Lower leg skin (tissue), 4 donors: ENCODE measurements at regions not wholly inside any gene's neighbourhood (a gene's known extent, or its start where the extent isn't known, plus 50 kb on each side); places are given as distances from the start of the nearest gene placed in this dataset.

Source experiments
- DNase-seq, 2 donors: peaks; one replicate each; pipeline ENCODE4 v3.0.0-alpha.2; 2019; ENCODE audit warnings: low spot score in 2 of 2
- H3K4me3 ChIP-seq: fragments of 200-600 bp; sonication (generic); 2 replicates; pipeline ENCODE4 v1.5.1; 2017; ENCODE audit warnings: mild to moderate bottlenecking, low read depth; ENCODE audit not compliant: poor library complexity, severe bottlenecking
- POLR2A ChIP-seq, 2 donors: fragments of 450-650 bp; IDR thresholded peaks; one replicate each; pipeline ENCODE4 v1.6.1; 2016 to 2017; ENCODE audit warnings: antibody characterized with exemption in 2 of 2, mild to moderate bottlenecking in 1 of 2, moderate library complexity in 1 of 2
- WGBS, 2 donors: methylation state at CpG; one replicate each; pipeline ENCODE4 v1.1.5; 2018; 5-methylcytosine and 5-hydroxymethylcytosine counted together
- intact Hi-C: fragments of 100-400 bp; cut with DNase I; formaldehyde crosslinking; loops from one replicate; pipeline ENCODE4 v1.15.0; 2023; ENCODE audit warnings: low total_unique reads
- TF ChIP-seq, protein P1 (sequence below), 3 donors: fragments of 450-650 bp; IDR thresholded peaks; one replicate each; pipeline ENCODE4 v1.5.1; 2016; ENCODE audit warnings: antibody characterized with exemption in 3 of 3, mild to moderate bottlenecking in 3 of 3, moderate library complexity in 2 of 3

DNA sequence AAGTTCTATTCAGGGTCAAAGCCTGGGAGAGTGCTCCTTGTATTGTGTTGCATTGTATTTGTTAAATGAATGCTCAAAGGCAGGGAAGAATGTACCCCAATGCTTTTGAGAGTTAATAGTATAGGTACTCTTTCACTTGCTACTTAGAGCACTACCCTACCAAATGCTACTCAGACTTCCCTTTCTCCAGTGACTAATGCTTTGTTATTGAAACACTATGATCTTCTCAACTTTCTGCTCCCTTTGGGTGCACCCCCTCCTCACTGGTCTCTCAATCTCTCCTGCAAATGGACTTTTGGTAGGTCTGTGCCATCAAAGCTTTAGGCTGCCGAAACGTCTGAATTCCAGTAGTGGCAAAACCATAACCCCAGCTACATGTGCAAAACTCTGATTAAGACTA is 177.7 kb upstream of the AHR start:
- H3K4me3 ChIP-seq = no peak overlapping the region
- intact Hi-C loops = no loop called here
- no peak for DNase-seq
- 97 to 98% methylated on average over 2 of the region's 2 CpGs for WGBS, 2 donors
- TF ChIP-seq, protein P1, sequence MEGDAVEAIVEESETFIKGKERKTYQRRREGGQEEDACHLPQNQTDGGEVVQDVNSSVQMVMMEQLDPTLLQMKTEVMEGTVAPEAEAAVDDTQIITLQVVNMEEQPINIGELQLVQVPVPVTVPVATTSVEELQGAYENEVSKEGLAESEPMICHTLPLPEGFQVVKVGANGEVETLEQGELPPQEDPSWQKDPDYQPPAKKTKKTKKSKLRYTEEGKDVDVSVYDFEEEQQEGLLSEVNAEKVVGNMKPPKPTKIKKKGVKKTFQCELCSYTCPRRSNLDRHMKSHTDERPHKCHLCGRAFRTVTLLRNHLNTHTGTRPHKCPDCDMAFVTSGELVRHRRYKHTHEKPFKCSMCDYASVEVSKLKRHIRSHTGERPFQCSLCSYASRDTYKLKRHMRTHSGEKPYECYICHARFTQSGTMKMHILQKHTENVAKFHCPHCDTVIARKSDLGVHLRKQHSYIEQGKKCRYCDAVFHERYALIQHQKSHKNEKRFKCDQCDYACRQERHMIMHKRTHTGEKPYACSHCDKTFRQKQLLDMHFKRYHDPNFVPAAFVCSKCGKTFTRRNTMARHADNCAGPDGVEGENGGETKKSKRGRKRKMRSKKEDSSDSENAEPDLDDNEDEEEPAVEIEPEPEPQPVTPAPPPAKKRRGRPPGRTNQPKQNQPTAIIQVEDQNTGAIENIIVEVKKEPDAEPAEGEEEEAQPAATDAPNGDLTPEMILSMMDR (IDR thresholded peaks at IDR 0.05) = no peak
- no peak for TF ChIP-seq POLR2A (IDR thresholded peaks at IDR 0.05)

DNA sequence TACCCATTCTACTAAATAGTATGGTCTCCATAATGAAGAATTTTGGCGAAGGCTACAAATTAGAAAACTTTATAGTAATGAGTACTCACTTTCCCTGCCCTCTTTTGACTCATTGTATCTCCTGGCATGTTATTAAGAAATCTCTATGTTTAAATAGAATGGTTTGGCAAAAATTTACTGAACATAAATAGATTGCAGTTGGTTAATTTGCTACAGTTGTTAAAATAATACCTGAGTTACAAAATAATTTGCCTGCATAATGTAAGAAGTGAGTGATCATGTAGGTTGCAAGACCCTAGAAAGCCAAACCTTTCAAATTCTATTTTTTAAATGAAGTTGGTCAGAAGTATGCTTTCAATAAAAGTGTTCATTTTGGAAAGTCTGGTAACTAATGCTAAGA is 176.8 kb upstream of the AHR start:
- intact Hi-C loops = loop anchor here (1.0 kb wide), 1 partner anchor 41 kb away; no protein-coding TSS in a partner anchor
- no peak for TF ChIP-seq POLR2A (IDR thresholded peaks at IDR 0.05)
- TF ChIP-seq, protein P1 (IDR thresholded peaks at IDR 0.05) = no peak
- DNase-seq = no peak
- 93 to 100% methylated on average over 1 of the region's 1 CpG for WGBS, 2 donors
- H3K4me3 ChIP-seq = no peak overlapping the region

DNA sequence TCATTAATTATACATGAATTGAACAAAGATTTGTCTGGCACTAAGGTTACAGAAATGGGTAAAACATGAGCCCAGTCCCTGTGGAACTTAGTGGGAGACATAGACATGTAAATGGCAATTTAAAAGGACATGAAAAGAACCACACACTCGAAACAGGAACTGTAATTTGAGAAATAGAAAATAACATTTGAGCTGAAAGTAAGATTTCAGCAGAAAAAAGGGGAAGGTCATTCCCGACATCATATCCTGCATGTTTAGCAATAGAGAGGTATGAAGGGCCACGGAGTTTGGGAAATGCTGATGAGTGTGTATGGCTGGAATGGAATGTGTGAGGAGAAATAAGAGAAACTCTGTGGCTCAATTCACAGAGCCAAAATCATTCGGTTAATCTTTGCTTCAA is 175.4 kb upstream of the AHR start:
- TF ChIP-seq POLR2A (IDR thresholded peaks at IDR 0.05) = no peak
- TF ChIP-seq, protein P1 (IDR thresholded peaks at IDR 0.05) = no peak

DNA sequence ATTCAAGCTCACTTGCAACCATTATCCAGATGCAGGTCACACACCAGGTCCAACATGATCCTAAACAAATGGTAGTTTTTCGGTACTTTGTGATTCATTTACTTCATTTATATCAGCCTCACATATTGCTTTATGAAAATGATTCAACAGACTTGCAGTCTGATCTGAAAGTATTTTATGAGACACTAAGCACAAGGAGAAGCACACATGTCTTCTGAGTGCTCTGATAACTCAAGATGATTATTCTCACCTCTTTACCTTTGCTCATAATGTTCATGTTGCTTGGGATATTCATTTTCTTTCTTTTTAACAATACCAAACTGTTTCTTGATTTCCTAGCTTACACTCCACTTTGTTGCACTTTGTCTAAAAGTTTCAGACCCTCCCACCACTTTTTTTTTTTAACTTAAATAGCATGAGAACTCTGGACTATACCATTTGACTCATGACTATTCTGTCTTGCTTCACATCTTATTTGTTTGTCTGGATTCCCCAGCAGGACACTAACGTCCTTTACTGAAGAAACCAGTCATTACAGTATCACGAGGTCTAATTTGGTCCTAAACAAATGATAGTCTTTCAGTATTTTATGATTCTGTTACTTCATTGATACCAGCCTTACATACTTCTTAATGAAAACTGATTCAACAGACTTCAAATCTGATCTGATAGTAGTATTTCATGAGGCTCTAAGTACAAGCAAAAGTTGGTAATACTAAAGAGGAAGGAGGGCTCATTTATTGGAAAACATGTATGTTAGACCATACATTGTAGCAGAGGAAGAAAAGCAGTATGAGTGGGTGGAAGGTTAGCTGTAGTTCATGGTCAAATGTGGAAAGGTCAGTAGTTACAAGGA is 171.8 kb upstream of the AHR start:
- intact Hi-C loops = no loop called here
- no peak overlapping the region for H3K4me3 ChIP-seq
- 88 to 93% methylated on average over 3 of the region's 3 CpGs for WGBS, 2 donors
- DNase-seq = no peak
- TF ChIP-seq POLR2A (IDR thresholded peaks at IDR 0.05) = no peak
- TF ChIP-seq, protein P1 (IDR thresholded peaks at IDR 0.05) = no peak

More for the DNA sequence above, 175.4 kb upstream of the AHR start:
- intact Hi-C loops = no loop called here
- WGBS, 2 donors = 77 to 87% methylated on average over 4 of the region's 4 CpGs
- no peak for DNase-seq
- H3K4me3 ChIP-seq = no peak overlapping the region

DNA sequence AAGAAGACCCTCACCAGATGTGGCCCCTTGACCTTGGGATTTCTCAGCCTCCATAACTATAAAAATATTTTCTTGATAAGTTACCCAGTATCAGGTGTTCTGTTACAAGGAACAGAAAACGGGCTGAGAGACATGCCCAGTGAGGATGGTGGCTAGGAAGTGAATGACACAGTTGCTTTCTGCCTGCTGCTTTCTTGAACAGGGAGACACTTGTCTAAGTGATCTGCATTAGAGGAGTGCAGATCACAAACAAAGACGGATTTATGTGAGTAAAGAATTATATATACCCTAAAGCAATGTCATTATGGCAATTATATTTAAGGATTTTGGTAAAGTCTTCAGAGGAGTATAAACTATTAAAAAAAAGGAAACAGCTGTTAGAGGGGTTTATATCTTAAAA is 169.2 kb upstream of the AHR start:
- H3K4me3 ChIP-seq = no peak overlapping the region
- TF ChIP-seq POLR2A (IDR thresholded peaks at IDR 0.05) = no peak
- TF ChIP-seq, protein P1 (IDR thresholded peaks at IDR 0.05) = no peak
- intact Hi-C loops = no loop called here
- 81 to 89% methylated on average over 2 of the region's 2 CpGs for WGBS, 2 donors
- no peak for DNase-seq
